PC-3 (cell line): ENCODE measurements at regions not wholly inside any gene's neighbourhood (a gene's known extent, or its start where the extent isn't known, plus 50 kb on each side); places are given as distances from the start of the nearest gene placed in this dataset.

ENCODE experiments used
- ATAC-seq: fragments of 200-7000 bp; cut with Tn5 transposase; 2 replicates; pipeline ENCODE4 v1.9.1; 2020; ENCODE audit warnings: mild to moderate bottlenecking, moderate library complexity
- BruUV-seq: library from RNA; stranded (reverse); fragments of 400-500 nt; replicated peaks from 2 replicates; lab custom pipeline; 2021; lab: Mats Ljungman, UMichigan
- CTCF ChIA-PET: fragments of 300-600 bp; sonication (Branson Sonifier 250); formaldehyde crosslinking; loops from one replicate; lab custom pipeline; 2022; ENCODE audit warnings: antibody characterized with exemption; lab: Charles Lee
- POLR2A ChIA-PET: fragments of 300-600 bp; sonication (Branson Sonifier 250); formaldehyde crosslinking; loops from one replicate; lab custom pipeline; 2022; ENCODE audit warnings: antibody characterized with exemption; ENCODE audit not compliant: unreplicated experiment; lab: Charles Lee
- DNase-seq: peaks from one replicate; pipeline ENCODE4 v3.0.0-alpha.2; 2015
- H2AFZ ChIP-seq: fragments of 300-600 bp; sonication (generic); 2 replicates; pipeline ENCODE4 v1.6.0; 2016; ENCODE audit warnings: antibody characterized with exemption, low read length
- H3F3A ChIP-seq: fragments of 300-600 bp; sonication (generic); one replicate; pipeline ENCODE4 v1.6.0; 2017; ENCODE audit warnings: antibody characterized with exemption, low read length, control low read depth, mild to moderate bottlenecking; ENCODE audit not compliant: unreplicated experiment
- H3K27ac ChIP-seq: fragments of 300-600 bp; sonication (generic); 2 replicates; pipeline ENCODE4 v1.5.1; 2016; ENCODE audit warnings: mild to moderate bottlenecking, low read length
- H3K27me3 ChIP-seq: fragments of 300-600 bp; sonication (generic); 2 replicates; pipeline ENCODE4 v1.6.1; 2016; ENCODE audit warnings: low read length, mixed read lengths
- H3K36me3 ChIP-seq: fragments of 300-600 bp; sonication (generic); 2 replicates; pipeline ENCODE4 v1.6.1; 2016; ENCODE audit warnings: low read depth, mixed run types, low read length, mixed read lengths
- H3K4me1 ChIP-seq: fragments of 300-600 bp; sonication (generic); 2 replicates; pipeline ENCODE4 v1.5.1; 2016; ENCODE audit warnings: low read length; ENCODE audit not compliant: insufficient read depth
- H3K4me2 ChIP-seq: fragments of 300-600 bp; sonication (generic); 2 replicates; pipeline ENCODE4 v1.6.0; 2016; ENCODE audit warnings: low read length
- H3K4me3 ChIP-seq: fragments of 300-600 bp; sonication (generic); 2 replicates; pipeline ENCODE4 v1.5.1; 2016; ENCODE audit warnings: mild to moderate bottlenecking, low read length, mixed read lengths
- H3K79me2 ChIP-seq: fragments of 300-600 bp; sonication (generic); 2 replicates; pipeline ENCODE4 v1.6.1; 2017; ENCODE audit warnings: low read length, mixed read lengths
- H3K9ac ChIP-seq: fragments of 300-600 bp; sonication (generic); 2 replicates; pipeline ENCODE4 v1.6.0; 2016; ENCODE audit warnings: mild to moderate bottlenecking, low read length
- H3K9me2 ChIP-seq: fragments of 300-600 bp; sonication (generic); replicated peaks from 2 replicates; pipeline ENCODE4 v1.6.1; 2016; ENCODE audit warnings: mixed run types, low read length, mixed read lengths
- H3K9me3 ChIP-seq: fragments of 300-600 bp; sonication (generic); 2 replicates; pipeline ENCODE4 v1.6.1; 2016; ENCODE audit warnings: low read length, mixed read lengths
- H4K20me1 ChIP-seq: fragments of 300-600 bp; sonication (generic); 2 replicates; pipeline ENCODE4 v1.6.1; 2016; ENCODE audit warnings: low read length, mixed read lengths
- EZH2 ChIP-seq: fragments of 300-600 bp; sonication (generic); IDR thresholded peaks from one replicate; pipeline ENCODE4 v1.6.1; 2017; ENCODE audit warnings: antibody characterized with exemption, mild to moderate bottlenecking, low read length; ENCODE audit not compliant: unreplicated experiment
- EZH2phosphoT487 ChIP-seq: fragments of 300-600 bp; sonication (generic); IDR thresholded peaks from 2 replicates; pipeline ENCODE4 v1.6.1; 2018; ENCODE audit warnings: mild to moderate bottlenecking, antibody characterized with exemption, low read length, borderline replicate concordance
- intact Hi-C: fragments of 100-400 bp; cut with micrococcal nuclease; formaldehyde crosslinking; loops from 2 replicates; pipeline ENCODE4 v1.9.0; 2023
- TF ChIP-seq, protein P1 (sequence below): fragments of 300-600 bp; sonication (generic); conservative IDR thresholded peaks from 2 replicates; pipeline ENCODE4 v1.5.1; 2017; ENCODE audit warnings: antibody characterized with exemption, low read depth, mild to moderate bottlenecking, low read length

DNA sequence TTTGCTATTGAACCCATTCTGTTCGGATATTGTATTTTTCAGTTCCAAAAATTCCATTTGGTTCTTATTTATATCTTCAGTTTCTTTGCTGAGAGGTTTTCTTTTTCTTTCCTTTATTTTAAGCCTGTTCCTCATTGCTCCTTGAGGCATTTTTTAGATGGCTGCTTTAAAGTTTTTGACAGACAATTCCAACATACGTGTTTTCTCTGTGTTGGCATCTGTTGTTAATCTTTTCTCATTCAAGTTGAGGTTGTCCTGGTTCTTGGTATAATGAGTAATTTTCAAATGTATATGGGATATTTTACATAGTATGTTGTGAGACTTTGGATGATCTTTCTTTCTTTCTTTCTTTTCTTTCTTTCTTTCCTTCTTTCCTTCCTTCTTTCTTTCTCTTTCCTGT lies 1078.0 kb upstream of the CELF2 start:
- Histone ChIP-seq H3K9me2 (no peaks in the 10 kb centered on the region), H3K9me3 (no peaks in the 10 kb centered on the region), H3K9ac (no peak overlapping the region), H3K79me2 (no peaks in the 10 kb centered on the region), H3K36me3 (no peaks in the 10 kb centered on the region), H3K27ac (no peak overlapping the region), H4K20me1 (no peaks in the 10 kb centered on the region), H3K27me3 (no peaks in the 10 kb centered on the region), H3F3A (no peaks in the 10 kb centered on the region), H3K4me1 (no peaks in the 10 kb centered on the region), H3K4me2 (no peak overlapping the region), H2AFZ (no peak overlapping the region), H3K4me3 (no peak overlapping the region)
- TF ChIP-seq, protein P1, sequence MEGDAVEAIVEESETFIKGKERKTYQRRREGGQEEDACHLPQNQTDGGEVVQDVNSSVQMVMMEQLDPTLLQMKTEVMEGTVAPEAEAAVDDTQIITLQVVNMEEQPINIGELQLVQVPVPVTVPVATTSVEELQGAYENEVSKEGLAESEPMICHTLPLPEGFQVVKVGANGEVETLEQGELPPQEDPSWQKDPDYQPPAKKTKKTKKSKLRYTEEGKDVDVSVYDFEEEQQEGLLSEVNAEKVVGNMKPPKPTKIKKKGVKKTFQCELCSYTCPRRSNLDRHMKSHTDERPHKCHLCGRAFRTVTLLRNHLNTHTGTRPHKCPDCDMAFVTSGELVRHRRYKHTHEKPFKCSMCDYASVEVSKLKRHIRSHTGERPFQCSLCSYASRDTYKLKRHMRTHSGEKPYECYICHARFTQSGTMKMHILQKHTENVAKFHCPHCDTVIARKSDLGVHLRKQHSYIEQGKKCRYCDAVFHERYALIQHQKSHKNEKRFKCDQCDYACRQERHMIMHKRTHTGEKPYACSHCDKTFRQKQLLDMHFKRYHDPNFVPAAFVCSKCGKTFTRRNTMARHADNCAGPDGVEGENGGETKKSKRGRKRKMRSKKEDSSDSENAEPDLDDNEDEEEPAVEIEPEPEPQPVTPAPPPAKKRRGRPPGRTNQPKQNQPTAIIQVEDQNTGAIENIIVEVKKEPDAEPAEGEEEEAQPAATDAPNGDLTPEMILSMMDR: no peak
- no peak for TF ChIP-seq EZH2phosphoT487
- ChIA-PET POLR2A (no interaction called here), CTCF (no interaction called here)
- no TSS peak for BruUV-seq
- no peak for DNase-seq
- intact Hi-C loops: no loop called here
- ATAC-seq: no peak

DNA sequence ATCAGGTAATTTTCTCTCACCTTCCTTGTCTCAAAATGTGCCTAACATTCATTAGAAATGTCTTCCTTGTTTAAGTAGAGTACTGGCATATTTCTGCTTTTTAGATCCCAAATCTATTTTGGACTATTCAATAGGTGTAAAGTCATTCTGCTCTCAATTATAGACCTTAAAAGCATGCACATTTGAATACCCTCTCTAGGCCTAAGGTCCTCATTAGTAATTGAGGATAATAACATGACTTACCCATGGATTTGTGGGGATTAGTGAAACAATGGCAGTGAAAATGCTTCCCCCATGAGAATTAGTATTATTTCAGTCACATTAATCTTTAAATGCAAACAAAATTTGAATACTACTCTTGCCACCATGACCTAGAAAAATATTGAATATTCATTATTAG lies 1073.0 kb upstream of the CELF2 start:
- TF ChIP-seq EZH2: no peak
- TF ChIP-seq, protein P1: no peak
- TF ChIP-seq EZH2phosphoT487: no peak
- ChIA-PET POLR2A (interaction anchor here (0.6 kb wide), 1 partner anchor 427 kb away, joined by 7 read pairs; no protein-coding TSS in a partner anchor), CTCF (no interaction called here)
- Histone ChIP-seq H3K27me3 (no peaks in the 10 kb centered on the region), H3K9ac (no peak overlapping the region), H3K27ac (no peak overlapping the region), H3K4me3 (no peak overlapping the region), H3K36me3 (no peaks in the 10 kb centered on the region), H3K9me2 (no peaks in the 10 kb centered on the region), H3F3A (no peaks in the 10 kb centered on the region), H3K4me1 (no peaks in the 10 kb centered on the region), H3K9me3 (no peaks in the 10 kb centered on the region), H3K79me2 (no peaks in the 10 kb centered on the region), H2AFZ (no peak overlapping the region), H3K4me2 (no peak overlapping the region), H4K20me1 (no peaks in the 10 kb centered on the region)
- no TSS peak for BruUV-seq
- intact Hi-C loops: no loop called here
- DNase-seq: no peak
- ATAC-seq: no peak

DNA sequence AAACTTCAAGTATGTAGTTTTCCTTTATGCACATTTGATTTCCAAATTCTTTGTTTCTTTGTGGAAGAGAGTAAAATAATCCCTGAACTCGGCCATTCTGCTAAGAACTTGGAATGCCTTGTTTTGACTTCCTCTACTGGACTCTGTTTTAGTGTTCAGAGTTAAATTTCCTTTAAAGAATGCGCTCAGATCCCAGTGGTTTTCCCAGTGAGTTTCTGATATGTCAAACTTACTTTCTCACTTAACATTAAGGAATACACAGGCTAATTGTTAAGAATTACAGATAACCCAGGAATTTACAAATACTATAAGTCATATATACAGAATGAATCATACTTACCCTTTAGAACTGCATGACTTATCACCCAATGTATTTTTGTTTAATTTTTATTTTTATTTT lies 1067.6 kb upstream of the CELF2 start:
- Histone ChIP-seq H3K27me3 (no peaks in the 10 kb centered on the region), H3K4me3 (no peak overlapping the region), H3K9me2 (no peaks in the 10 kb centered on the region), H3K4me2 (no peak overlapping the region), H2AFZ (no peak overlapping the region), H4K20me1 (no peaks in the 10 kb centered on the region), H3F3A (no peaks in the 10 kb centered on the region), H3K9me3 (no peaks in the 10 kb centered on the region), H3K36me3 (no peaks in the 10 kb centered on the region), H3K4me1 (no peaks in the 10 kb centered on the region), H3K9ac (no peak overlapping the region), H3K27ac (no peak overlapping the region), H3K79me2 (no peaks in the 10 kb centered on the region)
- DNase-seq (no peak), ATAC-seq (no peak)
- BruUV-seq: no TSS peak
- ChIA-PET POLR2A (no interaction called here), CTCF (no interaction called here)
- intact Hi-C loops: no loop called here
- TF ChIP-seq, protein P1: no peak
- TF ChIP-seq EZH2 (no peak), EZH2phosphoT487 (no peak)
